SK-N-SH treated with all-trans-retinoic acid at 6 μM for 48 hours (cell line): ENCODE measurements at regions not wholly inside any gene's neighbourhood (a gene's known extent, or its start where the extent isn't known, plus 50 kb on each side); places are given as distances from the start of the nearest gene placed in this dataset.

Source experiments
- CREB5 ChIP-seq: fragments of 250-450 bp; sonication (Bioruptor Pico); IDR thresholded peaks from 2 replicates; pipeline ENCODE4 v1.5.1; 2020; ENCODE audit warnings: low read depth, mild to moderate bottlenecking, moderate library complexity
- ISL1 ChIP-seq: fragments of 250-450 bp; sonication (Bioruptor Pico); IDR thresholded peaks from 2 replicates; pipeline ENCODE4 v2.1.2; 2022; ENCODE audit warnings: mild to moderate bottlenecking, moderate library complexity
- PATZ1 ChIP-seq: fragments of 250-450 bp; sonication (Bioruptor Pico); IDR thresholded peaks from 2 replicates; pipeline ENCODE4 v1.8.0; 2020; ENCODE audit warnings: mild to moderate bottlenecking, moderate library complexity, borderline replicate concordance
- POU6F1 ChIP-seq: fragments of 250-450 bp; sonication (Bioruptor Pico); IDR thresholded peaks from 2 replicates; pipeline ENCODE4 v1.8.0; 2021; ENCODE audit warnings: low read depth, mild to moderate bottlenecking, moderate library complexity, borderline replicate concordance
- RARB ChIP-seq: fragments of 250-450 bp; sonication (Bioruptor Pico); IDR thresholded peaks from 2 replicates; pipeline ENCODE4 v1.8.0; 2021; ENCODE audit warnings: mild to moderate bottlenecking, moderate library complexity
- SNAI2 ChIP-seq: fragments of 250-450 bp; sonication (Bioruptor Pico); IDR thresholded peaks from 2 replicates; pipeline ENCODE4 v1.5.0; 2020; ENCODE audit warnings: mild to moderate bottlenecking, moderate library complexity
- TOX ChIP-seq: fragments of 250-450 bp; sonication (Bioruptor Pico); IDR thresholded peaks from 2 replicates; pipeline ENCODE4 v1.8.0; 2021; ENCODE audit warnings: mild to moderate bottlenecking, moderate library complexity, borderline replicate concordance
- ZFP3 ChIP-seq: fragments of 250-450 bp; sonication (Bioruptor Pico); IDR thresholded peaks from 2 replicates; pipeline ENCODE4 v1.5.0; 2020; ENCODE audit warnings: mild to moderate bottlenecking, moderate library complexity
- ZNF70 ChIP-seq: fragments of 450-650 bp; formaldehyde crosslinking; IDR thresholded peaks from 2 replicates; pipeline ENCODE4 v1.5.0; 2020; ENCODE audit warnings: mild to moderate bottlenecking, moderate library complexity

GRCh38 chr16:64513871-64514270, 608.0 kb downstream of the CDH11 start:
- TF ChIP-seq CREB5 (CRISPR knock-in tag) (no peak), PATZ1 (no peak), TOX (no peak), ZNF70 (CRISPR knock-in tag) (no peak), ISL1 (CRISPR knock-in tag) (no peak), SNAI2 (CRISPR knock-in tag) (no peak), POU6F1 (CRISPR knock-in tag) (no peak), ZFP3 (CRISPR knock-in tag) (no peak), RARB (CRISPR knock-in tag) (no peak)
